Left kidney (tissue), 1 donor: ENCODE measurements at regions not wholly inside any gene's neighbourhood (a gene's known extent, or its start where the extent isn't known, plus 50 kb on each side); places are given as distances from the start of the nearest gene placed in this dataset.
A peak's percentile ranks its signal among the peaks of the same experiment; 100 is the strongest.

Experiments
- DNase-seq: peaks from one replicate; pipeline ENCODE4 v3.0.0-alpha.2; 2013

GRCh38 chr13:30126903-30127428, 180.4 kb downstream of the KATNAL1 start:
- no peak for DNase-seq

- DNase-seq, result no peak
Measured at GRCh38 chr13:30125422-30126073, 181.8 kb downstream of the KATNAL1 start.

- no peak for DNase-seq
Measured at GRCh38 chr13:30124131-30124768, 183.1 kb downstream of the KATNAL1 start.

GRCh38 chr13:30123575-30123974, 183.8 kb downstream of the KATNAL1 start:
- no peak for DNase-seq

DNA sequence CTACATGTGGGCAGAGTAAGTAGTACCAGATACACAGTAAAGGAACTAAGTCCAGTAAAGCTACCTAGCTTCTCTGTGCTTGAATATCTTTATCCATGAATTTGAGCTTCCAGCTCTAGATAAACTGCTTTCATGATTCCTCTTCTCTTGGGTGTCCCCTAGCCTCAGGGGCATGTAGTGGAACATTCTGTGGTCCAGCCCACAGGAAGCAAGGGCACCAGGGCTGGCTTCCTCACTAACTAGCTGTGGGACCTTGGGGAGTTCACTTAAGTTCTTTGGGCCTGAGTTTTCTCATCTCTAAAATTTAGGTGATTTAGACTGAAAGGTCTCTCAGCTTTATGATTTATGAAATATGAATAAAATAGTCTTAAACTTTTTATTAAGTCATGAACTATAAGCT, 185.7 kb downstream of the KATNAL1 start:
- DNase-seq, result no peak

DNA sequence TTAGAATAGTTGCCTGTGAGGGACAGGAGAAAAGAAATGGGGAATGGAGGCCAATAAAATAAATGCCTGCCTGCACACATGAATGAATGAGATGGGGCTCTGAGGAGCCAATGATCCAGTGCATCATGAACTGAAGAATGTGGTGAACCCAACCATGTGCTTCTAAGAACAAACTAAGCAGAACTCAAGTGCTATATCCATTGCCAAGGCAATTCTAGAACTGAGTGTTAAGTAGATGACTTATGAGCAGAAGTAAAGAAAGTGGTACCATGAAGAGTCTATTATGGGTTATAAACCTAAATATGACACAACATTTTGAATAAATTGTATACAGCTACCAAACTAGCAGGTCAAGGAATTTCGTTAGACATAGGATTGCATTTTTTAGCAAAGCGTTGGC, 186.1 kb downstream of the KATNAL1 start:
- no peak for DNase-seq

- DNase-seq, result no peak
Measured at GRCh38 chr13:30120133-30120822, 187.1 kb downstream of the KATNAL1 start.

DNA sequence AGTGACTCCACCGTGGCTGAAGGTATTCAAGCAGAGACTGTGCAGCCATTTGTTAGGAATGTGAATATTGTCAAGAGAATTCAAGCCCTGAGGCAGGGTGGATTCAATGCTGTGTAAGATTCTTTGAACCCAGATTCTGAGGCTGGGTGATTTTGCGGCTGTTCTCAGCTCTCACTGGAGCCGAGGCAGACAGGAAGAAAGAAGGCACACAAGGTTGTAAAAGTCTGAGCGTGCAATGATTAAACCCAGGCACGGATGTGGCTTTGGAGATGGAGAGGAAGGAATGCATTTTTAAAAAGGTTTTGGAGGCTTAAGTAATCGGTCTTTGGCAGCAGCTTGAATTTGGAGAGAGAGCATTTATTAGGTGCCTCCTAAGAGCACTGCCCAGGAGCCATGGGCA, 187.9 kb downstream of the KATNAL1 start:
- no peak for DNase-seq

DNA sequence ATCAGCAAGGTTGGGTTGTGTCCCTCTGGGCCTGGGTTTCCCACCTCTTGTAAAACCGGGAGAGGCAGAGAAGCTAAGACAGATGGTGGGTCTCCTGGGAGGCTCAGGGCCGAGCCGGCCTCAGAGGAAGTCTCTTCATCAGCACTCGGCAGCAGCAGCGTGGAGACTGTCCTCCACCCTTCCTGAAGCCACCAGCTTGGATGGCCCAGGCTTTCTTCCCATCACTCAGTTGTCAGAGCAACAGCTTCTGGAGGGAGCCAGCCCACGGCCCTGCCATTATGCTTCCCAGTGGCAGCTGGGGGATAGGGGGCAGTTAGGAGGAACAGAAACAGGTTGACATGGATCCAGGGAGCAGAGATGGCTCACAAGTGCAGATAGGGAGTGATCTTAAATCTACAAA, 191.0 kb downstream of the KATNAL1 start:
- DNase-seq, result no peak

DNA sequence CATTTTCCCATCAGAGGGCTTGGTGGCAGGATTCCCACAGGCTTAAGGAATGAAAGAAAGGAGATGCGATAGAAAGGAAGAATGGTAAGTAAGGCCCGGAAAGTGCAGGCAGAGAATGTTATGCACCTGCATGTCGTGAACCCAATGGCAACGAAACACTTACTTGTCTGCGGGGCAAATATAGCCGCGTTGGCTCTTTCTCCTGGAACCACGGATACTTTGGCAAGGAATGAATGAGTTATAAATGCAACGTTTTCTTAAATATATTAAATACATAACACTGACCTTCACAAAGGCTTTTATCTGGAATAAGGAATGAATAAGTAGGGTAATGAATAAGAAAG, 192.1 kb downstream of the KATNAL1 start:
- no peak for DNase-seq

DNA sequence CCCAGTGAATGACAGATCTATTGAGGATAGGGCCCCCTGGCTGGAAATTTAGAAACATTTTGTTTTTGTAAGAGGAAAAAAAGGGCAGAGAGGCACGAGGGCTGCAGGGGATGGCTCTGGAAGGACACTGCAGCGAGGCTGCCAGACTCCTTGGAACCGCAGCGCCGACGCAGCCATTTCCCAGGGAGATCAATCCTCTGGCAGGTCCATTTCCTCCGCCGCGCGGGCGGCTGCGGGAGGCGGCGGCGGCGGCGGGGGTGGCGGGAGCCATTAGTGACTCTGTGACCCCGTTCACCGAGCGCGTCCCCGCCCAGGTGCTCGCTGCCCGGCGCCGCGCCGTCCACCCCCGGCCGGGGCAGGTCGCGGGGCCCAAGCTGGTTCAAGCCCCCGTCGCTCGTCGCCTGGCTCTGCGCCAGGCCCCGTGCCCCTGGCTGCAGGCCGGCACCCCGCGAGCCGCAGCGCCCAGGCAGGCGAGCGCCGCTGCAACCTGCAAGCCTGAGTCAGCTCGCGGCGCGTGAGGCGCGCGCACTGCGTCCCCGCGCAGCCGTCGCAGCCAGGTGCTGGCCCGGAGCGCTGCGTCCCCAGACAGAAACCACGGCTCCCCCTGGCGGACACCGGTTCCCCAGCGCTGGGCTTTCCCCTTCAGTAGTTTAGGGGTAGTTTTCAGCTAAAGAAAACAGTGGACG, 192.6 kb downstream of the KATNAL1 start:
- DNase-seq, result peak; percentile 85

DNA sequence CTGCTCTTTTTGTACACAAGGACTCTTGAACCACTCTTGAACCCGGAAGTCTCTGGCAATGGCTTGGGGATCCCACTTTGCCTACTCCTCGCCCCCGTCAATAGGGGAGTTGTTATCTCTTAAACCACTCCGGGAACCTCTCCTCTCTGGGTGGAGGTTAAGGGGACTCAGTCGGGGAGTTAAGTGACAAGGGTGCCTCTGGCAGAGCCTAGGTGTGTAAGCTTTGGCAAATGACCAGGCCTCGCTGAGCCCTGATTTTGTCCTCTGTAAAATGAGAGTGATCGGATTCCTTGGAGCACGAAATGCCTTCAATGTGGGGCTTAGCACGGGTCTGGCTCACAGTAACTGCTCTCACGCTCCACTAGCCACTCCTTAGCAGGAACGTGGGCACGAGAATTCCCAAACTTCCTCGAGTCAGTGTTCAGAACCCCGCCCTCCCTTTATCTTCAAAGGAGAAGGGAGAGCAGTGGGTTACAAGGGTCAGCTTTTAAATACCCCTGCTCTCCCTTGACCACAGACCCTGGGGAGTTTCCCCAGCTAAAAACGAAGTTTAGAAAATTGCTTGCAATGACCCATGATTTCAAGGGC, 193.3 kb downstream of the KATNAL1 start:
- DNase-seq, result no peak

- no peak for DNase-seq
Measured at GRCh38 chr13:30113551-30113950, 193.8 kb downstream of the KATNAL1 start.

GRCh38 chr13:30112602-30113435, 194.5 kb downstream of the KATNAL1 start:
- peak; percentile 83 for DNase-seq

GRCh38 chr13:30111810-30112209, 195.5 kb downstream of the KATNAL1 start:
- DNase-seq, result no peak

- DNase-seq, result no peak
Measured at GRCh38 chr13:30110301-30111070, 196.9 kb downstream of the KATNAL1 start.

DNA sequence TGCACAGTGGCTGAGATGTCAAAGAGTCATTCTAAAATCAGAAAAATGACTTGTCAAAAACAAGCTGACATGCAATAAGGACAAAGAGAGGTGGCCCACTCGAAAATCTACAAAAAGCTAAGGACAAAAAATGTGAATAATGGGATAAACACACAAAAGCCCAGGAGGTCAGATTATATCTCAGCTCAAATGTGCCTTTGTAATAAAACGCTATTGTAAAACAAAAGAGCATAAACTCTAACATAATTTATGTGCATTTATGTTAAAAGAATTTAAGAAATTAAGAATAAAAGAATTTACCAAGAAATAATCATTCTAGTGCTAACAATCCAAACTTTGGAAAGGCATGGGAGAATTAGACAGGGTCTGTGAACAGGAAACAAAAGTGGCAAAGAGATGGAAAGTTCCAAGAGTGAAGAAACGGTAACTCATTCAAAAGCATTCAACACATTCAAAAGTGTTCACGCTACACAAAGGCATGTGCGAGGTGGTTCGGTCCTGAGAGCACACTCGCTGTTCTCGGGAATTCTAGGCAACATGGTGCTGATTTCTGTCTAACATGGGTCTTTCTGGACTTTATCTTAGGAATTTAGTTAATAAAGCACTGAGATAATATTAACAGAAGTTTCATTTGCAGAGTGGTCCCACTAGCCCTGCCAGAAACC, 197.7 kb downstream of the KATNAL1 start:
- no peak for DNase-seq

GRCh38 chr13:30108913-30109237, 198.5 kb downstream of the KATNAL1 start:
- no peak for DNase-seq

DNA sequence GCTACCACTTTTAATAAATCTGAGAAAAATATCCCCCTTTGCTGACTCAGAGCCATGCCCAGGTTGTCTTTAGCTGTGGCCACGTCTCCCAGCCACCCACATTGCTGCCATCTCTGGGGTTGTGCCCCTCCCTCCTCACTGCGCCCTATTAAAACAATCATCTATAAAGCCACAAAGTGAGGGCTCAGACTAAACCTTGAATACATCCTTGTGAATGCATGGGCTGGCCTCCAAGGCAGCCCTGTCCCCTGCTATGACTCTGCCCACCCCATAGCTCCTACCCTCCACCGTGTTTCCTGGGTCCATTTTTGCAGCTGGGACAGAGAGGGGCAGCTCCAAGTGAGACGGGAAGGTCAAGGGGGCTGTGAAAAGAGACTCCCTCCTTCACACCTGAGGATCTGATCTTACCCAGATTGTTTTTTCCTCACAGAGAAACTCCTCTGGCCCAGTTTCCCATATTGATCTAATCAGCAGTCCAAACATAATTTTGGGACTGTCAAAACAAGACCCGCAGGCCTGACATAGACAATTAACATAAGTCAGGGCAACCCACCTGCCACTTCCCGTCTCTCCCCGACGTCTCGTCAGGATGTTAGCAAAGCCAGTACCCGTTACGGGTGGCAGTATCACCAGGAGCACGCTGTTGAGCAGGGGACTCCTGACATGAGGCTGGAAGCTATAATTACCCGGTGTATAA, 199.0 kb downstream of the KATNAL1 start:
- DNase-seq, result no peak
